B cell (primary cell): ENCODE measurements at regions not wholly inside any gene's neighbourhood (a gene's known extent, or its start where the extent isn't known, plus 50 kb on each side); places are given as distances from the start of the nearest gene placed in this dataset.

Experiments
- ATAC-seq: fragments of 200-7000 bp; cut with Tn5 transposase; one replicate; pipeline ENCODE4 v1.10.0; 2021; ENCODE audit warnings: low read depth, mild to moderate bottlenecking, moderate number of reproducible peaks, moderate library complexity
- CTCF ChIA-PET: fragments of 350-600 bp; sonication (Branson Sonifier 250); formaldehyde crosslinking; loops from one replicate; lab custom pipeline; 2021; ENCODE audit warnings: antibody characterized with exemption, inconsistent platforms; lab: Charles Lee
- POLR2A ChIA-PET: fragments of 350-600 bp; sonication (Branson Sonifier 250); formaldehyde crosslinking; loops from one replicate; lab custom pipeline; 2021; ENCODE audit warnings: antibody characterized with exemption; lab: Charles Lee
- DNase-seq: peaks from one replicate; pipeline ENCODE4 v3.0.0; 2013
- H2AFZ ChIP-seq: 2 replicates; pipeline ENCODE4 v1.6.1; 2012; ENCODE audit warnings: mild to moderate bottlenecking, low read depth, low read length; ENCODE audit not compliant: insufficient read depth, poor library complexity, severe bottlenecking
- H3K27ac ChIP-seq, 2 donors: 1 replicate in 1 of 2; 2 replicates in 1 of 2; pipeline ENCODE4 v1.5.1; 2012 to 2013; ENCODE audit warnings: low read length in 2 of 2, mild to moderate bottlenecking in 2 of 2, moderate library complexity in 1 of 2
- H3K27me3 ChIP-seq, 4 experiments: fragments of 200-600 bp in 1 of 4; sonication (generic) in 1 of 4; replicated peaks in 1 of 4; 1 replicate in 2 of 4; 2 replicates in 2 of 4; pipeline versions ENCODE4 v1.6.1 to v1.7.0; 2013 to 2016; ENCODE audit warnings: low read length in 3 of 4, mild to moderate bottlenecking in 2 of 4, mixed read lengths in 1 of 4, moderate library complexity in 1 of 4; ENCODE audit not compliant: insufficient read depth in 4 of 4, control insufficient read depth in 3 of 4; ENCODE audit errors: control extremely low read depth in 1 of 4
- H3K36me3 ChIP-seq, 2 experiments: replicated peaks in 1 of 2; 1 replicate in 1 of 2; 2 replicates in 1 of 2; pipeline versions ENCODE4 v1.6.1 to v1.7.1; 2013; ENCODE audit warnings: low read length in 1 of 2; ENCODE audit not compliant: insufficient read depth in 2 of 2, control insufficient read depth in 1 of 2; ENCODE audit errors: control extremely low read depth in 1 of 2, extremely low read depth in 1 of 2
- H3K4me1 ChIP-seq, 2 donors: fragments of 200-600 bp in 1 of 2; sonication (generic) in 1 of 2; 1 replicate in 1 of 2; 2 replicates in 1 of 2; pipeline versions ENCODE4 v1.5.1 to v1.6.1; 2013 to 2017; ENCODE audit warnings: low read length in 2 of 2; ENCODE audit not compliant: control insufficient read depth in 2 of 2, insufficient read depth in 2 of 2
- H3K4me2 ChIP-seq: replicated peaks from 2 replicates; pipeline ENCODE3; 2012; ENCODE audit warnings: mild to moderate bottlenecking, low read depth, low read length; ENCODE audit not compliant: poor library complexity, severe bottlenecking
- H3K4me3 ChIP-seq, 5 experiments: fragments of 200-600 bp in 1 of 5; sonication (generic) in 1 of 5; 1 replicate in 3 of 5; 2 replicates in 2 of 5; pipeline versions ENCODE4 v1.5.1 to v1.7.0; 2011 to 2016; ENCODE audit warnings: low read length in 4 of 5, mild to moderate bottlenecking in 4 of 5, low read depth in 2 of 5, control low read depth in 1 of 5, moderate library complexity in 1 of 5; ENCODE audit not compliant: insufficient read depth in 1 of 5; ENCODE audit errors: control extremely low read depth in 1 of 5, extremely low read depth in 1 of 5
- H3K79me2 ChIP-seq: fragments of 200-600 bp; sonication (generic); one replicate; pipeline ENCODE4 v1.6.0; 2016; ENCODE audit warnings: low read length; ENCODE audit not compliant: control insufficient read depth, insufficient read depth
- H3K9ac ChIP-seq: fragments of 200-600 bp; sonication (generic); 2 replicates; pipeline ENCODE4 v1.6.1; 2017; ENCODE audit warnings: mild to moderate bottlenecking, low read length, moderate library complexity
- H3K9me3 ChIP-seq, 3 donors: one replicate each; pipeline versions ENCODE4 v1.6.1 to v1.7.1; 2013; ENCODE audit warnings: low read length in 2 of 3; ENCODE audit not compliant: control insufficient read depth in 2 of 3, insufficient read depth in 1 of 3; ENCODE audit errors: control extremely low read depth in 1 of 3
- H4K20me1 ChIP-seq: 2 replicates; pipeline ENCODE4 v1.6.0; 2012; ENCODE audit warnings: mild to moderate bottlenecking, low read length; ENCODE audit not compliant: insufficient read depth, control insufficient read depth, poor library complexity, severe bottlenecking
- H3K27ac Mint-ChIP-seq: one replicate; pipeline ENCODE4 v1.8.0; 2021; ENCODE audit warnings: mixed read lengths
- H3K27me3 Mint-ChIP-seq: one replicate; pipeline ENCODE4 v1.8.0; 2021; ENCODE audit warnings: mixed read lengths
- H3K4me1 Mint-ChIP-seq: one replicate; pipeline ENCODE4 v1.8.0; 2021; ENCODE audit warnings: mixed read lengths
- H3K4me3 Mint-ChIP-seq: one replicate; pipeline ENCODE4 v1.8.0; 2021; ENCODE audit warnings: mixed read lengths
- H3K9me3 Mint-ChIP-seq: one replicate; pipeline ENCODE4 v1.8.0; 2022; ENCODE audit warnings: mixed read lengths; ENCODE audit not compliant: insufficient read depth
- EZH2 ChIP-seq: IDR thresholded peaks from 2 replicates; pipeline ENCODE4 v1.6.1; 2012; ENCODE audit warnings: borderline replicate concordance, low read depth, mild to moderate bottlenecking, moderate library complexity, low read length; ENCODE audit not compliant: insufficient read depth, poor library complexity, severe bottlenecking
- WGBS: methylation state at CpG from one replicate; pipeline ENCODE4 v1.1.5; 2013; ENCODE audit warnings: missing lambda C conversion rate; ENCODE audit not compliant: insufficient coverage; 5-methylcytosine and 5-hydroxymethylcytosine counted together
- intact Hi-C: fragments of 100-400 bp; cut with micrococcal nuclease; formaldehyde crosslinking; loops from one replicate; pipeline ENCODE4 v1.10.0; 2022
- TF ChIP-seq, protein P1 (sequence below): fragments of 200-600 bp; IDR thresholded peaks from one replicate; pipeline ENCODE4 v1.8.0; 2022; ENCODE audit warnings: antibody characterized with exemption, mild to moderate bottlenecking

DNA sequence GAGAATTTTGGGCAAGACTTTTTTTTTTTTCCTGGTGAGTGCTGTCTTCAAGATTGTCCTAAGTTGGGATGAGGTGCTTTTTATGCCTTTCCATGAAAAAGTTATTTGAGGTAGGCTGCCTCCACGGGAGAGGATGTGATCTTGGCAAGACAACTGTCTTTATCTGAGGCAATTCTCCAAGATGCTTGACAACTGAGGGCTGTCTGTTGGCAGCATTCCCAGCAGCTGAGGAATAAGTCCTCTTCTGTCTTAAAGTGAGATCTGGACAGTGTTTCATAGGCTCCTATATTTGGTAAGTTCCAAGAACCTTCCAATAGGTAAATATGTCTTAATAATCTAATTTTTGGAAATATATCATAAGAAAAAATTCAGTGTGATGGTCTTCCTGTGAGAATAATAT is 662.0 kb downstream of the CDH11 start:
- POLR2A ChIA-PET: no interaction called here
- Histone ChIP-seq H3K27me3 (no peaks in the 10 kb centered on the region), H3K4me2 (no peak overlapping the region), H4K20me1 (no peaks in the 10 kb centered on the region), H3K4me3 (no peak overlapping the region), H3K4me1 (no peaks in the 10 kb centered on the region), H3K9ac (no peak overlapping the region), H3K27ac (no peak overlapping the region), H3K79me2 (no peaks in the 10 kb centered on the region), H3K36me3 (no peaks in the 10 kb centered on the region), H2AFZ (no peak overlapping the region), H3K9me3 (no peaks in the 10 kb centered on the region)
- H3K27ac Mint-ChIP-seq: no peak overlapping the region
- TF ChIP-seq EZH2: no peak
- TF ChIP-seq, protein P1, sequence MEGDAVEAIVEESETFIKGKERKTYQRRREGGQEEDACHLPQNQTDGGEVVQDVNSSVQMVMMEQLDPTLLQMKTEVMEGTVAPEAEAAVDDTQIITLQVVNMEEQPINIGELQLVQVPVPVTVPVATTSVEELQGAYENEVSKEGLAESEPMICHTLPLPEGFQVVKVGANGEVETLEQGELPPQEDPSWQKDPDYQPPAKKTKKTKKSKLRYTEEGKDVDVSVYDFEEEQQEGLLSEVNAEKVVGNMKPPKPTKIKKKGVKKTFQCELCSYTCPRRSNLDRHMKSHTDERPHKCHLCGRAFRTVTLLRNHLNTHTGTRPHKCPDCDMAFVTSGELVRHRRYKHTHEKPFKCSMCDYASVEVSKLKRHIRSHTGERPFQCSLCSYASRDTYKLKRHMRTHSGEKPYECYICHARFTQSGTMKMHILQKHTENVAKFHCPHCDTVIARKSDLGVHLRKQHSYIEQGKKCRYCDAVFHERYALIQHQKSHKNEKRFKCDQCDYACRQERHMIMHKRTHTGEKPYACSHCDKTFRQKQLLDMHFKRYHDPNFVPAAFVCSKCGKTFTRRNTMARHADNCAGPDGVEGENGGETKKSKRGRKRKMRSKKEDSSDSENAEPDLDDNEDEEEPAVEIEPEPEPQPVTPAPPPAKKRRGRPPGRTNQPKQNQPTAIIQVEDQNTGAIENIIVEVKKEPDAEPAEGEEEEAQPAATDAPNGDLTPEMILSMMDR: no peak
- H3K27me3 Mint-ChIP-seq: no peaks in the 10 kb centered on the region
- ATAC-seq (no peak), DNase-seq (no peak)
- CTCF ChIA-PET: no interaction called here
- peaks cover 6% of the 10 kb centered on the region for H3K9me3 Mint-ChIP-seq
- no peaks in the 10 kb centered on the region for H3K4me1 Mint-ChIP-seq
- intact Hi-C loops: no loop called here
- H3K4me3 Mint-ChIP-seq: no peak overlapping the region
- 67% methylated on average over 1 of the region's 1 CpG for WGBS

DNA sequence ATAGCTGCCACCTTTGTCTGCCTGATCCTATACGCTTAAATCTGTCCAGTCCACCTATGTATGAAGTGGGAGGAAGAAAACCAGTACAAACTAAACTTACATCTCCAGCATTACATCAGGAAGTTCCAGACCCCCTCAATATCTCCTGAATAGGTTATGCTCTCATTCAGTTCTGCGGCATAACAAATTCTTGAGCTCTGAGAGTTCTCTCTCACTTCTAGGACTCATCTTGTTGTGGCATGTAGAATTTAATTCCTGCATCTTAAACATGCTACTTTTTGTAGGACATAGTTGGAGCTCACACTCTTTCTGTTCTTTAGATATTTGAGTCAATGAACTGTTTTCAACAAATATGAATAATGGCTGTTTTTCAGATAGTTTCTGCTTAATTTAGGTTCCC is 662.5 kb downstream of the CDH11 start:
- DNase-seq (no peak), ATAC-seq (no peak)
- Histone ChIP-seq H3K27me3 (no peaks in the 10 kb centered on the region), H3K36me3 (no peaks in the 10 kb centered on the region), H3K9ac (no peak overlapping the region), H3K4me3 (no peak overlapping the region), H3K4me2 (no peak overlapping the region), H4K20me1 (no peaks in the 10 kb centered on the region), H3K27ac (no peak overlapping the region), H3K9me3 (no peaks in the 10 kb centered on the region), H2AFZ (no peak overlapping the region), H3K4me1 (no peaks in the 10 kb centered on the region), H3K79me2 (no peaks in the 10 kb centered on the region)
- H3K4me3 Mint-ChIP-seq: no peak overlapping the region
- ChIA-PET POLR2A (no interaction called here), CTCF (no interaction called here)
- no peaks in the 10 kb centered on the region for H3K4me1 Mint-ChIP-seq
- peaks cover 6% of the 10 kb centered on the region for H3K9me3 Mint-ChIP-seq
- intact Hi-C loops: no loop called here
- H3K27ac Mint-ChIP-seq: no peak overlapping the region
- H3K27me3 Mint-ChIP-seq: no peaks in the 10 kb centered on the region
- TF ChIP-seq, protein P1: no peak
- no peak for TF ChIP-seq EZH2
- WGBS: no CpG with 5 or more reads among the region's 2 CpGs
